K562 (cell line): ENCODE measurements at regions not wholly inside any gene's neighbourhood (a gene's known extent, or its start where the extent isn't known, plus 50 kb on each side); places are given as distances from the start of the nearest gene placed in this dataset.

Experiments
- ATAC-seq: fragments of 200-7000 bp; cut with Tn5 transposase; 3 replicates; pipeline ENCODE4 v1.9.1; 2020; ENCODE audit warnings: moderate library complexity
- BruUV-seq: library from RNA; stranded (reverse); fragments of 400-500 nt; replicated peaks from 2 replicates; lab custom pipeline; 2021; lab: Mats Ljungman, UMichigan
- CTCF ChIA-PET: fragments of 300-600 bp; formaldehyde crosslinking; extraction: SDS; loops from one replicate; lab custom pipeline; 2021; ENCODE audit warnings: low intra/inter-chr PET ratio; lab: Yijun Ruan, JAX
- POLR2A ChIA-PET: fragments of 300-600, 350-650 bp; sonication (Branson Sonifier 250); formaldehyde crosslinking; extraction: SDS; loops from one replicate; lab custom pipeline; 2021; ENCODE audit warnings: antibody characterized with exemption, inconsistent platforms; lab: Yijun Ruan, JAX
- DNase-seq, 4 experiments: peaks; one replicate each; pipeline versions ENCODE4 v3.0.0 to v3.0.0-alpha.2; 2011 to 2018; ENCODE audit warnings: low spot score in 3 of 4, mixed read lengths in 3 of 4; ENCODE audit errors: extremely low read depth in 1 of 4
- FAIRE-seq: peaks from 2 replicates; lab custom pipeline; 2011; peaks lifted over from hg19 to GRCh38; lab: Jason Lieb, UNC
- H2AFZ ChIP-seq: 2 replicates; pipeline ENCODE4 v1.6.0; 2011; ENCODE audit warnings: low read depth, low read length, control low read depth, inconsistent platforms
- H3K27ac ChIP-seq: fragments of 200-600 bp; 3 replicates; pipeline ENCODE4 v1.8.0; 2011; ENCODE audit warnings: low read depth, mild to moderate bottlenecking, control low read depth, inconsistent platforms, low read length, moderate library complexity, mixed read lengths; ENCODE audit errors: extremely low read depth
- H3K27me3 ChIP-seq, 2 experiments: fragments of 300-600 bp in 1 of 2; 2 replicates in 1 of 2; 3 replicates in 1 of 2; pipeline versions ENCODE4 v1.6.0 to v1.8.0; 2011; ENCODE audit warnings: inconsistent platforms in 2 of 2, low read length in 2 of 2, mild to moderate bottlenecking in 1 of 2, mixed read lengths in 1 of 2, moderate library complexity in 1 of 2; ENCODE audit not compliant: control insufficient read depth in 2 of 2, insufficient read depth in 2 of 2
- H3K36me3 ChIP-seq: fragments of 300-600 bp; 3 replicates; pipeline ENCODE4 v1.8.0; 2011; ENCODE audit warnings: mild to moderate bottlenecking, low read length, inconsistent platforms; ENCODE audit not compliant: control insufficient read depth, insufficient read depth
- H3K4me1 ChIP-seq, 2 experiments: fragments of 200-600 bp in 1 of 2; replicated peaks in 1 of 2; 2 replicates in 1 of 2; 3 replicates in 1 of 2; pipeline versions ENCODE4 v1.5.1 to v1.8.0; 2011; ENCODE audit warnings: inconsistent platforms in 2 of 2, low read length in 2 of 2, mild to moderate bottlenecking in 1 of 2, mixed read lengths in 1 of 2, moderate library complexity in 1 of 2; ENCODE audit not compliant: control insufficient read depth in 2 of 2, insufficient read depth in 2 of 2
- H3K4me2 ChIP-seq: 2 replicates; pipeline ENCODE4 v1.6.1; 2011; ENCODE audit warnings: low read length, control low read depth, inconsistent platforms, mixed read lengths; ENCODE audit not compliant: insufficient read depth
- H3K4me3 ChIP-seq: fragments of 200-600 bp; sonication (generic), shearing (Covaris generic); 2 replicates; pipeline ENCODE4 v1.5.1; 2016; ENCODE audit warnings: control low read depth, inconsistent platforms
- H3K79me2 ChIP-seq: fragments of 200-600 bp; 3 replicates; pipeline ENCODE4 v1.8.0; 2011; ENCODE audit warnings: low read length, inconsistent platforms; ENCODE audit not compliant: control insufficient read depth, insufficient read depth
- H3K9ac ChIP-seq, 2 experiments: 2 replicates each; pipeline versions ENCODE4 v1.6.0 to v1.6.1; 2011; ENCODE audit warnings: low read depth in 2 of 2, low read length in 2 of 2, control low read depth in 1 of 2, inconsistent platforms in 1 of 2, mild to moderate bottlenecking in 1 of 2, mixed read lengths in 1 of 2; ENCODE audit not compliant: insufficient read depth in 1 of 2
- H3K9me1 ChIP-seq: one replicate; pipeline ENCODE4 v1.6.0; 2011; ENCODE audit warnings: inconsistent platforms, mild to moderate bottlenecking, low read length, moderate library complexity; ENCODE audit not compliant: control insufficient read depth, insufficient read depth
- H3K9me3 ChIP-seq: replicated peaks from 2 replicates; pipeline ENCODE4 v1.5.1; 2011; ENCODE audit warnings: low read depth, low read length, inconsistent platforms; ENCODE audit not compliant: control insufficient read depth, insufficient read depth
- H4K20me1 ChIP-seq: replicated peaks from 2 replicates; pipeline ENCODE4 v1.6.1; 2011; ENCODE audit warnings: low read length, inconsistent platforms, mixed read lengths; ENCODE audit not compliant: control insufficient read depth, insufficient read depth
- SIRT6 ChIP-seq: IDR thresholded peaks from one replicate; pipeline ENCODE4 v1.6.1; 2012; ENCODE audit warnings: low read depth, mild to moderate bottlenecking, control low read depth, inconsistent platforms, low read length, moderate library complexity
- ZNF140 ChIP-seq: fragments of 250-450 bp; sonication (Bioruptor Pico); IDR thresholded peaks from 2 replicates; pipeline ENCODE4 v1.8.0; 2021; ENCODE audit warnings: moderate library complexity, mild to moderate bottlenecking, inconsistent platforms
- ZNF263 ChIP-seq: sonication (generic); formaldehyde crosslinking; IDR thresholded peaks from 2 replicates; pipeline ENCODE4 v1.8.0; 2022; ENCODE audit warnings: mild to moderate bottlenecking, missing genetic modification reagents, borderline replicate concordance
- WGBS: fragments of 100-300 bp; shearing (Covaris generic); methylation state at CpG from one replicate; pipeline ENCODE4 v1.1.6; 2016; ENCODE audit warnings: low coverage, mixed read lengths; ENCODE audit not compliant: insufficient coverage; ENCODE audit errors: missing lambda C conversion rate; 5-methylcytosine and 5-hydroxymethylcytosine counted together
- in situ Hi-C: fragments of 300-500 bp; cut with MboI; formaldehyde crosslinking; loops from 4 replicates; pipeline ENCODE4 v1.15.0; 2018; ENCODE audit warnings: inconsistent platforms, mixed read lengths
- intact Hi-C: fragments of 100-400 bp; cut with micrococcal nuclease; formaldehyde crosslinking; loops from 2 replicates; pipeline ENCODE4 v1.14.2; 2022
- TF ChIP-seq, protein P1 (sequence below), 3 experiments: fragments of 200-800 bp in 1 of 3; fragments of 250-450 bp in 1 of 3; fragments of 450-650 bp in 1 of 3; sonication (Bioruptor Pico) in 1 of 3; sonication (Bioruptor generic) in 1 of 3; formaldehyde crosslinking in 1 of 3; IDR thresholded peaks; 2 replicates each; pipeline versions ENCODE4 v1.6.1 to v1.8.0; 2016 to 2022; ENCODE audit warnings: mild to moderate bottlenecking in 2 of 3, missing genetic modification characterization in 2 of 3, missing compliant biosample characterization in 1 of 3, moderate library complexity in 1 of 3

GRCh38 chr13:33953203-33953602, 135.3 kb downstream of the RFC3 start:
- Histone ChIP-seq H3K9me1 (no peaks in the 10 kb centered on the region), H3K27ac (no peak overlapping the region), H3K4me3 (no peak overlapping the region), H3K9ac (no peak overlapping the region), H3K9me3 (no peaks in the 10 kb centered on the region), H3K4me2 (no peak overlapping the region), H2AFZ (no peak overlapping the region), H3K36me3 (no peaks in the 10 kb centered on the region), H4K20me1 (no peaks in the 10 kb centered on the region), H3K27me3 (no peaks in the 10 kb centered on the region), H3K4me1 (no peaks in the 10 kb centered on the region), H3K79me2 (no peaks in the 10 kb centered on the region)
- in situ Hi-C loops = no loop called here
- no TSS peak for BruUV-seq
- FAIRE-seq = no peak
- no peak for DNase-seq
- ATAC-seq = no peak
- POLR2A ChIA-PET = no interaction called here
- CTCF ChIA-PET = no interaction called here
- TF ChIP-seq ZNF263 (CRISPR knock-in tag) (no peak), ZNF140 (CRISPR knock-in tag) (no peak), SIRT6 (no peak)
- TF ChIP-seq, protein P1, sequence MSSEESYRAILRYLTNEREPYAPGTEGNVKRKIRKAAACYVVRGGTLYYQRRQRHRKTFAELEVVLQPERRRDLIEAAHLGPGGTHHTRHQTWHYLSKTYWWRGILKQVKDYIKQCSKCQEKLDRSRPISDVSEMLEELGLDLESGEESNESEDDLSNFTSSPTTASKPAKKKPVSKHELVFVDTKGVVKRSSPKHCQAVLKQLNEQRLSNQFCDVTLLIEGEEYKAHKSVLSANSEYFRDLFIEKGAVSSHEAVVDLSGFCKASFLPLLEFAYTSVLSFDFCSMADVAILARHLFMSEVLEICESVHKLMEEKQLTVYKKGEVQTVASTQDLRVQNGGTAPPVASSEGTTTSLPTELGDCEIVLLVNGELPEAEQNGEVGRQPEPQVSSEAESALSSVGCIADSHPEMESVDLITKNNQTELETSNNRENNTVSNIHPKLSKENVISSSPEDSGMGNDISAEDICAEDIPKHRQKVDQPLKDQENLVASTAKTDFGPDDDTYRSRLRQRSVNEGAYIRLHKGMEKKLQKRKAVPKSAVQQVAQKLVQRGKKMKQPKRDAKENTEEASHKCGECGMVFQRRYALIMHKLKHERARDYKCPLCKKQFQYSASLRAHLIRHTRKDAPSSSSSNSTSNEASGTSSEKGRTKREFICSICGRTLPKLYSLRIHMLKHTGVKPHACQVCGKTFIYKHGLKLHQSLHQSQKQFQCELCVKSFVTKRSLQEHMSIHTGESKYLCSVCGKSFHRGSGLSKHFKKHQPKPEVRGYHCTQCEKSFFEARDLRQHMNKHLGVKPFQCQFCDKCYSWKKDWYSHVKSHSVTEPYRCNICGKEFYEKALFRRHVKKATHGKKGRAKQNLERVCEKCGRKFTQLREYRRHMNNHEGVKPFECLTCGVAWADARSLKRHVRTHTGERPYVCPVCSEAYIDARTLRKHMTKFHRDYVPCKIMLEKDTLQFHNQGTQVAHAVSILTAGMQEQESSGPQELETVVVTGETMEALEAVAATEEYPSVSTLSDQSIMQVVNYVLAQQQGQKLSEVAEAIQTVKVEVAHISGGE (CRISPR knock-in tag; IDR thresholded peaks at IDR 0.05) = no peak
- intact Hi-C loops = no loop called here
- WGBS = 0% methylated on average over 1 of the region's 1 CpG
